ENCODE measurements at regions not wholly inside any gene's neighbourhood (a gene's known extent, or its start where the extent isn't known, plus 50 kb on each side); places are given as distances from the start of the nearest gene placed in this dataset.

DNA sequence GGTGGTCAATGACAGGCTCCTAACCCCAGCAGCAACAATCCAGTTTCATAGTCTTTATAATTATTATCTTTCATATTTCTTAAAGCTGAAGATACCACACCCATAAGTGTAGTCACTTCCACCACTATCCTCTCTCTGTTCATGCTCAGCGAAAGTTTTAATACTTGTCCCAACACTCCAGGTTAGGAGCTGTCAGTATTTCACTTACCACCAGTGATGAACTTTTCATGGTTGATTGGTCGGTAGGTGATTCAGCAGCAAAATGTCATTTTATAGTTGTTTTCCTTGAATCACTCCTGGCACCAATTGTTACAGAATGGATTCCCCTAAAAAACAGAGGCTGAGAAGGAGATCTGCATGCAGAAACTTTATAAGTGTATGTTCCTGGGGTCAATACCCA, 324.9 kb downstream of the CCDC85A start:
- DNase-seq (ENCODE audit: low read depth in 4 of 4, low spot score in 3 of 4), result no peak

- no peak for DNase-seq (ENCODE audit: low read depth in 4 of 4, low spot score in 3 of 4)
Observed at GRCh38 chr2:56510610-56511009, 326.8 kb downstream of the CCDC85A start.

GRCh38 chr2:56515399-56515798, 331.6 kb downstream of the CCDC85A start:
- DNase-seq (ENCODE audit: low read depth in 4 of 4, low spot score in 3 of 4), result no peak

DNA sequence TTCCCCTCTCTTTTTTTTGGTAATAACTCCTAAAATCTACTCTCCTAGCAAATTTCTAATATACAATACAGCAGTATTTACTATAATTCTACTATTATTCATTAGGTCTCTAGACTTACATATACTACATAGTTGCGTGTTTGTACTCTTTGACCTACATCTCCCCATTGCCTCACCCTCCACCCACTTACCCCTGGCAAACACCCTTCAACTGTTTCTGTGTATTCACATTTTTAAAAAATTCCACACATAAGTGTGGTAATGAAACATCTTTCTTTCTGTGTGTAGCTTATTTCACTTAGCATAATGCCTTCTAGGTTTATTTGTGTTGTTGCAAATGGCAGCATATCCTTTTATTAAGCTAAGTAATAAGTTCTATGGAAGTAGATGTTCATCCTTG, 336.0 kb downstream of the CCDC85A start:
- no peak for DNase-seq (ENCODE audit: low read depth in 4 of 4, low spot score in 3 of 4)

DNA sequence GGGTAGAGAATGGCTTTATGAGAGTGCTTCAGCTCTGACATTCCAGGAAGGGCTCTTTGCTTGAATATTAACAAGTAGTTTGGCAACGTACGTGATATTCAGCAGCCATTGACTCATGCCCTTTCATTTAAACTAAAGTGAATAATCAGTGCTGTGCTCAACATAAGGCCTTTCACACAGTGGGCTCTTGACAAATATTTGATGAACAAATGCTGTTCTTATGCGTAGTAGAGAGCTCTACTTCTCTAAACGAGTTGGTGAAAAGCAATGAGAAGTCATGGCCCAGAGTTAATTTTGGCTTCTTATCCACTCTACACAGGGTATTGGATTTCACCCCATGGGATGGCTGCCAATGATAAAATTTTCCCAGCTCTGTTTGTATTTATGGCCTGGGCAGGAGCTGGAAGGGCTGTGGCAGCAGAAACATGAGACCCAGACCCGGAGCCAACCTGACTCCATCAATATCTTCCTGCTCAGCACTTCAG, 338.9 kb downstream of the CCDC85A start:
- DNase-seq (ENCODE audit: low read depth in 4 of 4, low spot score in 3 of 4), result no peak

- no peak for DNase-seq (ENCODE audit: low read depth in 4 of 4, low spot score in 3 of 4)
Observed at GRCh38 chr2:56523816-56524215, 340.0 kb downstream of the CCDC85A start.

- no peak for DNase-seq (ENCODE audit: low read depth in 4 of 4, low spot score in 3 of 4)
Observed at GRCh38 chr2:56531668-56532420, 348.1 kb downstream of the CCDC85A start.

DNA sequence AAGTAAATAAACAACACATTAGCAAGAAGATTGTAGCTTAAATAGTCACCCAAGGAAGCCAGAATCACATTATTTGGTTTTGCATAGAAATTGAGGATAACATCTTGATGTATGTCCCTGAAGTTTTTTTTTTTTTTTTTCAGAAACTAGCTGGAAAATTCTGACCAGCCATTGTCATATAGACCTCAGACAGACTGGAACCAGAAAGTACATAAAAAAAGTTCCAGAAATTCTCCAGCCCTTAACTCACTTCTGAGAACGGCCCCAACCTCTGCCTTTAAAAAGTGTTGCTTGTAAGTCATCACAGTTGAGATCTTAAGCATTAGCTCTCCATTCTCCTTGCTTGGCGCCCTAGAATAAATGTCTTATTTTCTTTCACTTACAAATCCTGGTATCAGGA, 350.5 kb downstream of the CCDC85A start:
- no peak for DNase-seq (ENCODE audit: low read depth in 4 of 4, low spot score in 3 of 4)

DNA sequence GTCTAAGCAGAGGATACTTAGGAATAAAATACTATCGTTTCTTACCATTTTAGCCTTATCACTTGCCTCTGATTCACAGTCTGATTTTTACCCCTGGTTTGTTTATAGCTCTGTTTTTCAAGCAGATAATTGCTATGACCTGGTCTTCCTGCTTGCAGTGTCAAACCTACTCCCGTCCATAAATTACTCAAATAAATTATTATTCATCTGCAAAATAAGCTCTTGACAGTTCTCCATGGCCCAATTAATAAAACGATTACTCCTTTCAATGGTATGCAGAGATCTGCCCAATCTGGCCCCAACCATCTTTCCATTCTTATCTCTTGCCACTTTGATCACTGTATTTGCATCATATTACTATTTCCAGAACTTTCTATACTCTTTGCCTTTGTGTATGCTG, 354.0 kb downstream of the CCDC85A start:
- no peak for DNase-seq (ENCODE audit: low read depth in 4 of 4, low spot score in 3 of 4)

GRCh38 chr2:56539618-56540017, 355.8 kb downstream of the CCDC85A start:
- DNase-seq (ENCODE audit: low read depth in 4 of 4, low spot score in 3 of 4), result no peak

DNA sequence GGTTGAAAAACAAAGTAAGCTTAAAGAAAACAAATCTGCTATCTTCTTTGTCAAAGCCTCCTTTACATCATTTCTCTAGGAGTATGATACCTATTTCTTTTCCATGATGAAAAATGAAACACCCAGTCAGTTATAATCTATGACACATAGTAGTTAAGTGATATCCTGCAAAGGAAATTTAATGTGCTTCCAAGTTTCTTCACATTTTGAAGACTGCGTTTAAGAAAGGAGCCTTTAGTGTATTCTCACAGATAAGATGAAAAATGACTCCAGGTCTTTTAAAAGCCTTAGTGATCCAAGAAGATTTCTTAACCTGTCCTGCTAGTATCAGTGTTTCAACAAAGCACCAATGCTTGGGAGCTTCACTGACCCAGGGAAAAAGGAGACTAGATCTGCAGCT, 356.7 kb downstream of the CCDC85A start:
- DNase-seq (ENCODE audit: low read depth in 4 of 4, low spot score in 3 of 4), result no peak

DNA sequence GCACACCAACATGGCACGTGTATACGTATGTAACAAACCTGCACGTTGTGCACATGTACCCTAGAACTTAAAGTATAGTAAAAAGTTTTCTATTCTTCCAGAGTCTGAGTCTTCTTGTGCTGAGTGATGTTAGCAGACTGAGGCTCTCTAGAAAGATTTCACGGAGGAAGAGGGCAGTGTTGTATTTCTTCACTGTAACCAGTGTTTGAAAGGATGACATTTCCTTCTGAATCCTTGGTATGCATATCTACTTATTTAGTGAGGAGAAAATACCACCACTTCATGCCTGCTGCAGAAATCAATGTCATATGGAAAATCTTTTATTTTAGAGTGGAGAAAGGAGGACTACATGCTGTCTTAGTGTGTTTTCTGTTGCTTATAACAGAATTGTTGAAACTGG, 357.1 kb downstream of the CCDC85A start:
- no peak for DNase-seq (ENCODE audit: low read depth in 4 of 4, low spot score in 3 of 4)

- no peak for DNase-seq (ENCODE audit: low read depth in 4 of 4, low spot score in 3 of 4)
Observed at GRCh38 chr2:56542213-56542612, 358.4 kb downstream of the CCDC85A start.

- no peak for DNase-seq (ENCODE audit: low read depth in 4 of 4, low spot score in 3 of 4)
Observed at GRCh38 chr2:56565143-56565542, 381.4 kb downstream of the CCDC85A start.

GRCh38 chr2:56571074-56571473, 387.3 kb downstream of the CCDC85A start:
- no peak for DNase-seq (ENCODE audit: low read depth in 4 of 4, low spot score in 3 of 4)

DNA sequence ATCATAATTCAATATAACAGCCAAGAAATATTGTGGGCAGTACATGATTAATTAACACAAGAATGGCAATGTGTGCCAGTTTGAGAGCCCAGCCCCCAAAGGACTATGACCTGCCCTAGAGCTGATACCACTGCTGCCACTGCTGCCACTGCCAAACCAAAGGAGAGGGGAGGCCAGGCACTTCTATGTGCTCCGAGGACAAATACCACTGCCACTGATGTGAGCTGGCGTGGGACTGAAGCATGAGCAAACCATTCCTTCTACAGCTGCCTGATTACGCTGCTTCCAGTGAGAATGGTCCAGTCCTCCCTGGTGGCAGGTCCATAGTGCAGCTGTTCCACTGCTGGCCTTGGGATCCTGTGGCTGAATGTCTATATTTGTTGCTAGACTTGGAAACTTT, 392.2 kb downstream of the CCDC85A start:
- DNase-seq (ENCODE audit: low read depth in 4 of 4, low spot score in 3 of 4), result no peak

- DNase-seq (ENCODE audit: low read depth in 4 of 4, low spot score in 3 of 4), result no peak
Observed at GRCh38 chr2:56580242-56580641, 396.5 kb downstream of the CCDC85A start.

DNA sequence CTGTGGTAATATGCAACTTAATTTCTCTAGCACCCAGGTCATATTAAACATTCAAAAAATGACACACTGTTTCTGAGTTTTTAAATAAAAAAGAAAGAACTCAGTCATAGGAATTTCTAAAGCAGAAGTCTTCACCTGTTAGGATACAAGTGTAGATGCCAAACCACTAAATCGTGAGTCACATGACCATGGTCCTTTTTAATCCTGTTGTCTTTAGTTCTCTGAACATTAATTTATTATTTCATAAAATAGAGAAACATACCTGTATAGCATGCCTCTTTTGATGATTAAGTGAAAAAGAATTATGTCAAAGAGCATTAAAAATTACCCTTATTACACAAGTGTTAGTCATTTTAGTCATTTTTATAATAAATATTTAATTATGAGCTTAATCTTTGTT, 398.8 kb downstream of the CCDC85A start:
- DNase-seq (ENCODE audit: low read depth in 4 of 4, low spot score in 3 of 4), result no peak

GRCh38 chr2:56583796-56584315, 400.1 kb downstream of the CCDC85A start:
- DNase-seq (ENCODE audit: low read depth in 4 of 4, low spot score in 3 of 4), result no peak

DNA sequence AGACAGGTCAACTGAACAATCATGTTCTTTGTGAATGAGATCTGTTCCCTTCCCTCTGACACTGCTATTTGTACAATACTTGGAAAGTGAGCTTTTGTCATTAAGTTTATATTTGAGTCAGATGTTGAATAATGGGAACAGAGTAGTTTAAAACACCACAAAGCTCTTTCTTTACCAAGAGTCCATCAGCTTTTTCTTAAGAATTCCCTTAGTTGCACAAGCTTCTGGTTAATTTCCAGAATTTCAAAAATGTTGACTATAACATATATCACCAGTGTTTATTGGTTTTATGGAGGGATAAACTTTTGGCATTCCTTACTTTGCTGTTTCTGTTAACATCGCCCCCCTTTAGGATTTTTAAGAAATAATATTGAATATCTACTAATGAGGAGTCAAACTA, 403.7 kb downstream of the CCDC85A start:
- DNase-seq (ENCODE audit: low read depth in 4 of 4, low spot score in 3 of 4), result no peak

GRCh38 chr2:56589194-56589593, 405.4 kb downstream of the CCDC85A start:
- DNase-seq (ENCODE audit: low read depth in 4 of 4, low spot score in 3 of 4), result no peak

DNA sequence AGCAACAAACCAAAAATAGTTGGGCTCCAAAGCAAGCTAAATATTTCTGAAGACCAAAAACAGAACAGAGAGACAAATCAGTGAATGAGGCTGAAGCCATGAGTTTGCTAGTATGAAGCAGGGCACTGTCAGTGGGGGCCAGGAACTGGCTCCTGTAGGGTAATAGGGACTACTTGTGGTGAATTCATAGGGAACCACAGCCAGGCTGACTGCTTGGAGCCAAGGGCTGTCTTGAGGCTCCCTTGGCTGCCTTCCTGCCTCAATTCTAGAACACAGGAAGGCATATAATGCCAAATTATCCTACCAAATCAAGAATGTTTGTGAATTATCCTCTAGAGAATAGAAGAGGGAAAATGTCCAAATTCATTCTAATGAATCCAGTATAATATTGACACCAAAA, 406.0 kb downstream of the CCDC85A start:
- DNase-seq (ENCODE audit: low read depth in 4 of 4, low spot score in 3 of 4), result no peak

DNA sequence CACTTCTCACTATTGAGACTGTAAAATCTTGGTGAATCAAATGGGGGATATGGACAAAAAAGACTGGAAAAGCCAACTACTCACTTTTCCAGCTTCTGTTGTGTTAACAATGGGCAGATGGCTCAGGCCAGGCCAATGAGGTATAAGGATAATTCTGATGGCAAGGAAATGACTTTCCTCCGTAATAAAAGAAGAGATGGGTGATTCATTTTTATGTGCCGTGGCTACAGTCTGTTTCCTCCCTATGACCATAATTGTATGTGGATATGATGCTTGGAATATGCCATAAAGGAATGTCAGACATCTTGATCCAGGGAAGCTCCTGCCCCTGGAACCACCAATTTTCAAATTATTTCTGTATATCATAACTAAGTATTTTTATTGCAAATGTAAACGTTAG, 406.8 kb downstream of the CCDC85A start:
- DNase-seq (ENCODE audit: low read depth in 4 of 4, low spot score in 3 of 4), result no peak
